Urinary bladder (tissue), 3 donors: ENCODE measurements at regions not wholly inside any gene's neighbourhood (a gene's known extent, or its start where the extent isn't known, plus 50 kb on each side); places are given as distances from the start of the nearest gene placed in this dataset.
"Not testable (repeated sequence)": the region's sequence is repeated elsewhere in the genome, so short reads cannot be mapped to it uniquely, and the experiment has no call there.

Experiments
- DNase-seq: peaks from one replicate; pipeline ENCODE4 v3.0.0-alpha.2; 2015; ENCODE audit errors: extremely low spot score
- H3K27ac ChIP-seq: one replicate; pipeline ENCODE4 v1.5.1; 2013; ENCODE audit warnings: low read depth, mild to moderate bottlenecking, moderate library complexity
- H3K36me3 ChIP-seq: one replicate; pipeline ENCODE4 v1.6.1; 2013; ENCODE audit warnings: mild to moderate bottlenecking, moderate library complexity; ENCODE audit not compliant: insufficient read depth
- H3K4me1 ChIP-seq: one replicate; pipeline ENCODE4 v1.6.1; 2013; ENCODE audit warnings: mild to moderate bottlenecking, moderate library complexity; ENCODE audit not compliant: insufficient read depth
- H3K4me3 ChIP-seq: one replicate; pipeline ENCODE4 v1.5.1; 2013; ENCODE audit warnings: low read depth, low read length
- WGBS: extraction: QIAGEN DNeasy Blood & Tissue Kit; methylation state at CpG from one replicate; pipeline ENCODE4 v1.1.7; 2013; 5-methylcytosine and 5-hydroxymethylcytosine counted together
- donor health status: healthy with polysubstance abuse.
- donor health status: healthy.

GRCh38 chr4:14340321-14340720 is 662.0 kb upstream of the CPEB2 start:
- no peak for DNase-seq
- Histone ChIP-seq H3K4me1 (peaks cover 1% of the 10 kb centered on the region), H3K4me3 (no peak overlapping the region), H3K36me3 (no peaks in the 10 kb centered on the region), H3K27ac (no peak overlapping the region)
- WGBS: 41% methylated on average over 4 of the region's 4 CpGs

GRCh38 chr4:14343961-14344360 is 658.3 kb upstream of the CPEB2 start:
- no peak overlapping the region for H3K4me3 ChIP-seq
- DNase-seq: no peak
- WGBS: 38% methylated on average over 4 of the region's 4 CpGs
- no peaks in the 10 kb centered on the region for H3K36me3 ChIP-seq
- H3K4me1 ChIP-seq: no peaks in the 10 kb centered on the region
- no peak overlapping the region for H3K27ac ChIP-seq

- Histone ChIP-seq H3K4me3 (no peak overlapping the region), H3K27ac (no peak overlapping the region), H3K36me3 (no peaks in the 10 kb centered on the region), H3K4me1 (no peaks in the 10 kb centered on the region)
- DNase-seq: no peak
- 34% methylated on average over 1 of the region's 1 CpG for WGBS
These were observed 656.9 kb upstream of the CPEB2 start for GRCh38 chr4:14345356-14345775.

- DNase-seq: no peak
- H3K36me3 ChIP-seq: no peaks in the 10 kb centered on the region
- no peak overlapping the region for H3K4me3 ChIP-seq
- 62% methylated on average over 7 of the region's 7 CpGs for WGBS
- H3K4me1 ChIP-seq: no peaks in the 10 kb centered on the region
- no peak overlapping the region for H3K27ac ChIP-seq
These were observed 654.8 kb upstream of the CPEB2 start for GRCh38 chr4:14347526-14347925.

- WGBS: 90% methylated on average over 2 of the region's 2 CpGs
- no peak overlapping the region for H3K4me3 ChIP-seq
These were observed 653.8 kb upstream of the CPEB2 start for GRCh38 chr4:14348506-14348905.

GRCh38 chr4:14358544-14359160 is 643.6 kb upstream of the CPEB2 start:
- H3K4me3 ChIP-seq, H3K27ac ChIP-seq, H3K36me3 ChIP-seq, H3K4me1 ChIP-seq, DNase-seq: not testable (repeated sequence)
- WGBS: 96% methylated on average over 34 of the region's 34 CpGs

More at GRCh38 chr4:14348506-14348905, 653.8 kb upstream of the CPEB2 start:
- no peak for DNase-seq
- Histone ChIP-seq H3K27ac (no peak overlapping the region), H3K4me1 (no peaks in the 10 kb centered on the region), H3K36me3 (no peaks in the 10 kb centered on the region)

- Histone ChIP-seq H3K4me1 (no peaks in the 10 kb centered on the region), H3K4me3 (no peak overlapping the region), H3K27ac (no peak overlapping the region), H3K36me3 (no peaks in the 10 kb centered on the region)
- no peak for DNase-seq
- 59% methylated on average over 4 of the region's 4 CpGs for WGBS
These were observed 642.3 kb upstream of the CPEB2 start for GRCh38 chr4:14359991-14360390.

- H3K4me3 ChIP-seq: no peak overlapping the region
- no peak for DNase-seq
- WGBS: 39% methylated on average over 3 of the region's 3 CpGs
- H3K27ac ChIP-seq: no peak overlapping the region
- H3K4me1 ChIP-seq: no peaks in the 10 kb centered on the region
- H3K36me3 ChIP-seq: no peaks in the 10 kb centered on the region
These were observed 641.2 kb upstream of the CPEB2 start for GRCh38 chr4:14361084-14361483.

GRCh38 chr4:14362385-14362784 is 639.9 kb upstream of the CPEB2 start:
- Histone ChIP-seq H3K4me1 (no peaks in the 10 kb centered on the region), H3K36me3 (no peaks in the 10 kb centered on the region), H3K27ac (no peak overlapping the region), H3K4me3 (no peak overlapping the region)
- DNase-seq: no peak

GRCh38 chr4:14364953-14365536 is 637.2 kb upstream of the CPEB2 start:
- no peak overlapping the region for H3K27ac ChIP-seq
- H3K4me1 ChIP-seq: no peaks in the 10 kb centered on the region
- no peak for DNase-seq
- H3K36me3 ChIP-seq: no peaks in the 10 kb centered on the region
- no peak overlapping the region for H3K4me3 ChIP-seq

- WGBS: 62% methylated on average over 4 of the region's 4 CpGs
- DNase-seq: no peak
- H3K4me1 ChIP-seq: no peaks in the 10 kb centered on the region
- H3K4me3 ChIP-seq: no peak overlapping the region
- no peaks in the 10 kb centered on the region for H3K36me3 ChIP-seq
- H3K27ac ChIP-seq: no peak overlapping the region
These were observed 633.9 kb upstream of the CPEB2 start for GRCh38 chr4:14368391-14368790.

GRCh38 chr4:14371131-14371530 is 631.1 kb upstream of the CPEB2 start:
- no peaks in the 10 kb centered on the region for H3K4me1 ChIP-seq
- no peak overlapping the region for H3K4me3 ChIP-seq
- WGBS: 76% methylated on average over 5 of the region's 5 CpGs
- H3K27ac ChIP-seq: no peak overlapping the region
- DNase-seq: no peak
- no peaks in the 10 kb centered on the region for H3K36me3 ChIP-seq

- no peak for DNase-seq
- Histone ChIP-seq H3K4me3 (no peak overlapping the region), H3K36me3 (no peaks in the 10 kb centered on the region), H3K27ac (no peak overlapping the region), H3K4me1 (no peaks in the 10 kb centered on the region)
- 83% methylated on average over 5 of the region's 5 CpGs for WGBS
These were observed 626.5 kb upstream of the CPEB2 start for GRCh38 chr4:14375816-14376215.

GRCh38 chr4:14379183-14379582 is 623.1 kb upstream of the CPEB2 start:
- Histone ChIP-seq H3K4me3 (no peak overlapping the region), H3K36me3 (no peaks in the 10 kb centered on the region), H3K27ac (no peak overlapping the region), H3K4me1 (no peaks in the 10 kb centered on the region)
- no peak for DNase-seq
- WGBS: 86% methylated on average over 1 of the region's 1 CpG

GRCh38 chr4:14383652-14384051 is 618.6 kb upstream of the CPEB2 start:
- Histone ChIP-seq H3K4me3 (no peak overlapping the region), H3K4me1 (no peaks in the 10 kb centered on the region), H3K36me3 (no peaks in the 10 kb centered on the region), H3K27ac (no peak overlapping the region)
- 71% methylated on average over 3 of the region's 3 CpGs for WGBS
- no peak for DNase-seq
